ENCODE measurements at regions not wholly inside any gene's neighbourhood (a gene's known extent, or its start where the extent isn't known, plus 50 kb on each side); places are given as distances from the start of the nearest gene placed in this dataset.
"Not testable (repeated sequence)": the region's sequence is repeated elsewhere in the genome, so short reads cannot be mapped to it uniquely, and the experiment has no call there.

DNA sequence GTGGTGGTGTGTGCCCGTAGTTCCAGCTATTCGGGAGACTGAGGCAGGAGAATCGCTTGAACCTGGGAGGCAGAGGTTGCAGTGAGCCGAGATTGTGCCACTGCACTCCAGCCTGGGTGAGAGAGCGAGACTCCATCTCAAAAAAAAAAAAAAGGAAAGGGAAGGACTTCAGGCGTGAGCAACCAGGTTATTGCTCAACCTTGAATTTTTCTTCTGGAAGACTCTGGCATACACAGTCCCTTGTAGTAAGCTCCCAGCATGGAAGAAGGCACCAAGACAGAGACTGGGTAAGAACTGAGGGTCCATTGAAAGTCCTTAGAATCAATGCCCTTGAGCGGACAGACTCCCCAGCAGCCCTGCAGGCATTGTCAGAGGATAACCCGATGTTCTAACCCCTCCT lies 75.0 kb downstream of the C9orf50 start:
- not testable (repeated sequence) for H3K27me3 ChIP-seq (ENCODE audit: control insufficient read depth, insufficient read depth); H3K4me1 ChIP-seq (ENCODE audit: control insufficient read depth, insufficient read depth, low read length); H3K4me3 ChIP-seq (ENCODE audit: low read length); ATAC-seq; H3K27ac ChIP-seq (ENCODE audit: low read length); DNase-seq; H3K9me3 ChIP-seq (ENCODE audit: control insufficient read depth, low read length)
- WGBS, result 88% methylated on average over 8 of the region's 8 CpGs
- intact Hi-C loops (cut with DNase I), result loop anchor here in 1 of 4 donors (5.0 kb wide), 1 partner anchor 44 kb away; no protein-coding TSS in a partner anchor

DNA sequence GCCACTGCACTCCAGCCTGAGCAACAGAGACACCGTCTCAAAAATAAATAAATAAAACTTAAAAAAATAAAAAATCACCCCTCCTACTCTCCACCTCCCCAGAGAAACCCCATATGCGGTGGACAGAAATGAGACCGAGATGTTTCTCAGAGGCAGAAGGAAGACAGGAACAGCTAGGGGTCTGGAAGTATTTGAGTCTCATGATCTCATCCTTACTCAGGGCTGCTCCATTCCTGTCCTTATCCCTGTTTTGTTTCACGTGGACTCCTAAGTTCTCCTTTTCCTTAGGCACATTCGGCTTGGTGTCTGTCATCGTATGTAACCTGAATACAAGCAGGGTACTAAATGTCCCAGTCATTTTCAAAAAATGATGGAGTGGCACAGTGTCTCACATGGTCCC lies 76.1 kb downstream of the C9orf50 start:
- 64% methylated on average over 6 of the region's 6 CpGs for WGBS
- ATAC-seq, result no peak
- intact Hi-C loops (cut with DNase I), result loop anchor here in 1 of 4 donors (5.0 kb wide), 1 partner anchor 42 kb away; no protein-coding TSS in a partner anchor

DNA sequence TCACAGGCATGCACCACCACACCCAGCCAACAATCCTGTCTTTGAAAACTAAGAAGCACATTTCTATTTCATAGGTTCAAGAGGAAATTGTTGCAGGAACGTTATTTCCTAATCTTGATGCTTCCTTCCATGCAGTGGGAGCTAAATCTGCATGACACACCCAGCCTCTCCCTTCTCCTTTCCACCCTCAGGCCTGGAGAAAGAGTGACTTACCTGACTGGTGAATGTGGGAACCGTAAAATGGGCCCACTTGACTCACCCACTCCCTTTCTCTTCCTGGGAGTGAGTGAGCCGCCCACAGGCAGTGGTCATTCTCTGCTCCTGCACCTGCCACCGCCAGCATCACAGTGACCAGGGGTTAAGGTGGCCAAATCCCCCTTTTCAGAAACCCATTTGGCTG lies 78.2 kb downstream of the C9orf50 start:
- intact Hi-C loops (cut with DNase I), result no loop called here
- peaks cover 1% of the 10 kb centered on the region for H3K9me3 ChIP-seq (ENCODE audit: control insufficient read depth, low read length)

More for the DNA sequence above, 76.1 kb downstream of the C9orf50 start:
- H3K9me3 ChIP-seq (ENCODE audit: control insufficient read depth, low read length), result peaks cover under 1% of the 10 kb centered on the region
- no peak overlapping the region for H3K4me3 ChIP-seq (ENCODE audit: low read length)
- H3K27me3 ChIP-seq (ENCODE audit: control insufficient read depth, insufficient read depth), result no peaks in the 10 kb centered on the region
- H3K4me1 ChIP-seq (ENCODE audit: control insufficient read depth, insufficient read depth, low read length), result peaks cover 7% of the 10 kb centered on the region
- no peak for DNase-seq
- H3K27ac ChIP-seq (ENCODE audit: low read length), result no peak overlapping the region

DNA sequence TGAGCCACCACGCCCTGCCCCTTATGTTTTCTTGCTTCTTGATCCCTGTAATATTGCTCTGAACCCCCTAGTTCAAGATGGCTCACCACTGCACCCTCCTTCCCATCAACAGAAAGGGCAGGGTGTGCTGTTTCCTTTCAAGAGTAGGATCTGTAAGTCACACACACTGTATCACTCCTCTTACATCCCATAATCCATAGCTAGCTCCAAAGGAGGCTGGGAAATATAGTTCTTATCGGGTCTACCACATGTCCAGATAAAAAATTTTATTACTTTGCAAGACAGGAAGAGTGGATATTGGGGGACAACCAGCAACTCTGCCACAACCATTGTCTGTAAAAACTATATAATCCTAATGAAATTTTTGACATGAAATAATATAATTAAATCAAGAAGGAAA lies 79.6 kb downstream of the C9orf50 start:
- no peak overlapping the region for H3K4me3 ChIP-seq (ENCODE audit: low read length)
- H3K9me3 ChIP-seq (ENCODE audit: control insufficient read depth, low read length), result peaks cover 1% of the 10 kb centered on the region
- no peak for DNase-seq
- H3K4me1 ChIP-seq (ENCODE audit: control insufficient read depth, insufficient read depth, low read length), result no peaks in the 10 kb centered on the region
- H3K27ac ChIP-seq (ENCODE audit: low read length), result no peak overlapping the region
- intact Hi-C loops (cut with DNase I), result no loop called here
- WGBS, result 78% methylated on average over 2 of the region's 2 CpGs
- no peak for ATAC-seq
- H3K27me3 ChIP-seq (ENCODE audit: control insufficient read depth, insufficient read depth), result no peaks in the 10 kb centered on the region

More for the DNA sequence above, 78.2 kb downstream of the C9orf50 start:
- WGBS, result 64% methylated on average over 4 of the region's 4 CpGs
- H3K27me3 ChIP-seq (ENCODE audit: control insufficient read depth, insufficient read depth), result no peaks in the 10 kb centered on the region
- no peaks in the 10 kb centered on the region for H3K4me1 ChIP-seq (ENCODE audit: control insufficient read depth, insufficient read depth, low read length)
- H3K4me3 ChIP-seq (ENCODE audit: low read length), result no peak overlapping the region
- no peak for DNase-seq
- no peak for ATAC-seq
- H3K27ac ChIP-seq (ENCODE audit: low read length), result no peak overlapping the region

DNA sequence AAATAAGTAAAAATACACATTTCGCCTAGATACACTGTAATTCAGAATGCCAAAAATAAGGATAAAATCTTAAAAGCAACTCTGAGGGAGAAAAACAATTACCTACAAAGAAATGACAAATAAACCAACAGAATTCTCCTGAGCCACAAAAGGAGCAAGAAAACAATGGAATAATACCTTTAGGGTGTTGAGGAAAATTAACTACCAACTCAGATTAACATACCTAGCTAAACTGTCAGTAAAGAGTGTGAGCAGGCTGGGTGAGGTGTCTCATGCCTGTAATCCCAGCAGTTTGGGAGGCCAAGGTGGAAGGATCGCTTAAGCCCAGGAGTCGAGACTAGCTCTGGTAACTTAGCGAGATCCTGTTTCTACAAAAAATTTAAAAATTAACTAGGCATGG lies 81.5 kb downstream of the C9orf50 start:
- no peak for DNase-seq
- no peak overlapping the region for H3K27ac ChIP-seq (ENCODE audit: low read length)
- peaks cover 1% of the 10 kb centered on the region for H3K9me3 ChIP-seq (ENCODE audit: control insufficient read depth, low read length)
- no peaks in the 10 kb centered on the region for H3K4me1 ChIP-seq (ENCODE audit: control insufficient read depth, insufficient read depth, low read length)
- H3K4me3 ChIP-seq (ENCODE audit: low read length), result no peak overlapping the region
- WGBS, result 97% methylated on average over 4 of the region's 4 CpGs
- no peak for ATAC-seq
- no peaks in the 10 kb centered on the region for H3K27me3 ChIP-seq (ENCODE audit: control insufficient read depth, insufficient read depth)
- intact Hi-C loops (cut with DNase I), result no loop called here

DNA sequence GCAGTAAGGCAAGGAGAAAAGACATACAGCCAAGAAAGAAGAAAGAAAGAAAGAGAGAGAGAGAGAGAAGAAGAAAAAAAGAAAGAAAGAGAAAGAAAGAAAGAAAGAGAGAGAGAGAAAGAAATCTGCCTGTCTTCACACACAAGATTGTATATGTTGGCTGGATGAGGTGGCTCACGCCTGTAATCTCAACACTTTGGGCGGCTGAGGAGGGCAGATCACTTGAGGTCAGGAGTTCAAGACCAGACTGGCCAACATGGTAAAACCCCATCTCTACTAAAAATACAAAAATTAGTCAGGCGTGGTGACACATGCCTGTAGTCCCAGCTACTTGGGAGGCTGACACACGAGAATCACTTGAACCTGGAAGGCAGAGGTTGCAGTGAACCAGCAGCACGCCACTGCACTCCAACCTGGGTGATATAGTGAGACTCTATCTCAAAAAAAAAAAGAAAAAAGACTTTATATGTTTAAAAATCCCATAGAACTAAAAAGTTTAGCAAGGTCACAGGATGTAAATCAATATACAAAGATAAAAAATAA lies 89.0 kb downstream of the C9orf50 start:
- H3K27ac ChIP-seq (ENCODE audit: low read length); H3K4me3 ChIP-seq (ENCODE audit: low read length); DNase-seq; intact Hi-C loops (cut with DNase I); H3K9me3 ChIP-seq (ENCODE audit: control insufficient read depth, low read length); H3K4me1 ChIP-seq (ENCODE audit: control insufficient read depth, insufficient read depth, low read length); H3K27me3 ChIP-seq (ENCODE audit: control insufficient read depth, insufficient read depth); ATAC-seq: not testable (repeated sequence)
- 88% methylated on average over 5 of the region's 5 CpGs for WGBS

DNA sequence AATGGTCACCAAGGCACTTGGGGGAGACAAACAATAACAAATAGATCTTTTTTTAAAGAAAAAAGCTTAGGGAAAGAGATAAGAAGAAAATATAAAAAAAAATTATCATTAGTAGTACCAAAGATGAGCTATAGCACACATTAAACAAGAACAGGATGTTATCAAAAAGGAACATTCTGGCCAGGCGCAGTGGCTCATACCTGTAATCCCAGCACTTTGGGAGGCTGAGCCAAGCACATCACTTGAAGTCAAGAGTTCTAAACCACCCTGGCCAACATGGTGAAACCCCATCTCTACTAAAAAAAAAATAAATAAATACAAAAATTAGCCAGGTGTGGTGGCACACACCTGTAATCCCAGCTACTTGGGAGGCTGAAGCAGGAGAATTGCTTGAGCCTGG lies 92.9 kb downstream of the C9orf50 start:
- DNase-seq; H3K9me3 ChIP-seq (ENCODE audit: control insufficient read depth, low read length); H3K27ac ChIP-seq (ENCODE audit: low read length); H3K27me3 ChIP-seq (ENCODE audit: control insufficient read depth, insufficient read depth); intact Hi-C loops (cut with DNase I); H3K4me3 ChIP-seq (ENCODE audit: low read length); ATAC-seq; H3K4me1 ChIP-seq (ENCODE audit: control insufficient read depth, insufficient read depth, low read length): not testable (repeated sequence)
- WGBS, result 98% methylated on average over 1 of the region's 1 CpG

DNA sequence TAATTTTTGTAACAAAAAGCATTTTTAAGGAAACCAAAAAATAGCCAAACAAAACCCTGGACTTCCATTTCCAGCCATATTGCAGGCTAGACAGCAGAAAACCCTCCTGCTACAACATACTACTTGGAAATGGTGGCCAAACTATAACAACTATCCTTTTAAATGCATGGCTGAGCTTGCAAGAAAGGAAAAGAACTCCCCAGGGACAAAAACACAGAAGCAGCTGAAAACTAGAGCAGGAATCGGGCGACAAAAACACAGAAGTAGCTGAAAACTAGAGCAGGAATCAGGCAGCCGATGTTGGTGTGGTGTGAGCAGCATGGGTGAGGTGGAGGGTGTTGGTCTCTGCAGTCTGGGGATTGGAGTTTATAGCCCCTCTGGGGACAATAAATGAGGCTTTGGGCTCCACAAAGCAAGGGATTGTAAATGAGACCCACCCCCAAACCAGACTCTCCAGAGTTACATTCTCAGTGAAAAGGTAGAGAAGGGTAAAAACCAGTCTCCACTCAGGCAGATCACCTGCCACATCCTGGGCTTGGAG lies 95.2 kb downstream of the C9orf50 start:
- intact Hi-C loops (cut with DNase I), result no loop called here
- no peak for ATAC-seq
- Histone ChIP-seq H3K27ac (ENCODE audit: low read length) (no peak overlapping the region), H3K27me3 (ENCODE audit: control insufficient read depth, insufficient read depth) (no peaks in the 10 kb centered on the region), H3K4me1 (ENCODE audit: control insufficient read depth, insufficient read depth, low read length) (no peaks in the 10 kb centered on the region), H3K4me3 (ENCODE audit: low read length) (no peak overlapping the region), H3K9me3 (ENCODE audit: control insufficient read depth, low read length) (no peaks in the 10 kb centered on the region)
- 68% methylated on average over 3 of the region's 3 CpGs for WGBS
- no peak for DNase-seq

DNA sequence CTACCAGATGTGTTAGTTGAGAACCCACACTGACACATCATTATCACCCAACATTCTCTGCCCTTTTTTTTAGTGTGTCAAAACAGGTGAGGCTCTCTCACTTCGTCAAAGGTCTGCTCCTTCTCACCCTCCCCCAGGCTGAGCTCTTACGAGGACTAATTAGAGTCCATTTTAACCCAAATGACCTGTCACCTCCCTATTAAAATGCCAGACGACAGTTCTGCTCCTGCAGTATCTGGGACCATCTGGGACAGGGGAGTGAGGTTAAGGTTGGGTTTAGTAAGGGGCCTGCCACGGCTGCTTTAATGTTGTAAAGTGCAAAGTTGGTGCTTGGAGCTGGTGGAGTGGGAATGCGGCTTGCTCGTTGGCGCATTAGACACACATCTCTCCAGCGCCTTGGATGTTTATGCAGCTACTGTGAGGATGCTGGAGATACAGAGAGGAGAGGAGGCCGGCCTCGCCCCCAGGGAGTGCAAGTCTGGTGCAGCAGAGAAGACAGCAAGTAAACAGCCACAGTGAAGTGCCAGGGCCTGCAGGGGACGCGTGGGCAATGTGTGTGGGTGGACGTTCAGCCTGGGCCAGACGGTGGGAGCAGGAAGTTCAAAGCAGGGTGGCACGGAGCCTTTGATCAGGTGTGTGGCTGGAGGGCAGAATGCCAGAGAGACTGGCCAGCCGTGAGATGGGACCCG lies 96.2 kb downstream of the C9orf50 start:
- intact Hi-C loops (cut with DNase I), result no loop called here
- H3K4me3 ChIP-seq (ENCODE audit: low read length), result no peak overlapping the region
- 68% methylated on average over 17 of the region's 17 CpGs for WGBS
- DNase-seq (no peak), ATAC-seq (no peak)
- H3K27ac ChIP-seq (ENCODE audit: low read length), result no peak overlapping the region
- H3K27me3 ChIP-seq (ENCODE audit: control insufficient read depth, insufficient read depth), result no peaks in the 10 kb centered on the region
- no peaks in the 10 kb centered on the region for H3K4me1 ChIP-seq (ENCODE audit: control insufficient read depth, insufficient read depth, low read length)
- H3K9me3 ChIP-seq (ENCODE audit: control insufficient read depth, low read length), result no peaks in the 10 kb centered on the region

DNA sequence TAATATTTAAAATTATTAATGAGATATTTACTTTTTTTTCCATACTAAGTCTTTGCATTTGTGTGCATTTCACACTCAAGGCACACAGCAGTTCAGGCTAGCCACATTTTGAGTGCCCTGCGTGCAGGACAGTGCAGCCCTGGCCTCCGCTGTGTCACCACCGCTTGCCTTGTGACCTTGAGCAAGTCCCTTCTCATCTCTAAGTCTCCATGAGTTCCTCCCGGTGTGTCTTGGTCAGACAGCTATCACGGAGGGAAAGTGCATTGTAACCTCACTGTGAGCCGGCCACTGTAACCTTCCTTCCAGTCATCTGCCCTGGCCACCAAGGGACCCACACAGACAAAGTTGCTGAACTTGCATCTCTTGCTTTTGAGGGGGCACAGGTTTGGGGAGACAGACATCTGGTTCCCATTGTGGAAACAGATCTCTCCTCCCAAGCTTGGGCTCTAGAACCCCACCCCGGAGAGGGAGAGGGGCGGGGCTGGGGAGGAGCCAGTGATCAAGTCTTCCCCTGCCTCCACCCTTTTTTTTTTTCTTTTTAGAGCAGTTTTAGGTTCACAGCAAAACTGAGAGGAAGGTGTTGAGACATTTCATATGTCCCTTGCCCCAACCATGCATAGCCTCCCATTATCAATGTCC lies 96.8 kb downstream of the C9orf50 start:
- no peak overlapping the region for H3K27ac ChIP-seq (ENCODE audit: low read length)
- H3K27me3 ChIP-seq (ENCODE audit: control insufficient read depth, insufficient read depth), result no peaks in the 10 kb centered on the region
- H3K9me3 ChIP-seq (ENCODE audit: control insufficient read depth, low read length), result no peaks in the 10 kb centered on the region
- H3K4me3 ChIP-seq (ENCODE audit: low read length), result no peak overlapping the region
- H3K4me1 ChIP-seq (ENCODE audit: control insufficient read depth, insufficient read depth, low read length), result no peaks in the 10 kb centered on the region
- intact Hi-C loops (cut with DNase I), result no loop called here
- WGBS, result 75% methylated on average over 8 of the region's 8 CpGs
- DNase-seq (no peak), ATAC-seq (peak in 1 of 2 donors; percentile 29)

DNA sequence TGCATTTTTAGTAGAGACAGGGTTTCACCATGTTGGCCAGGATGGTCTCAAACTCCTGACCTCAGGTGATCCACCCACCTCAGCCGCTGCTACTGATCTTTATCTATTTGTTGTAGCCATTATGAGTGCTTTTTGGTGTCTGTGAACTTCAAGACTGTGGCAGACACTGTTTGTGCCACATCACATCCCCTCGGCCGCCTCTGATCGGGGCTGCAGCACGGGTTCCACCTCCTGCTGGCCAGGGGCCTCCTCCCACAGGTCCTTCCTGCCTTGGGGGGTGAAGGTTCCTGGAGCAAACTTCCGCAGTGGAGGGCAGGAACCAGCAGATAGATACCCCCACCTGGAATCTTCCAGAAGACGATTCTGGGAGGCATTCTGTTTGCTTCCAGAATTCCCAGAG lies 98.5 kb downstream of the C9orf50 start:
- Histone ChIP-seq H3K27me3 (ENCODE audit: control insufficient read depth, insufficient read depth) (no peaks in the 10 kb centered on the region), H3K4me1 (ENCODE audit: control insufficient read depth, insufficient read depth, low read length) (no peaks in the 10 kb centered on the region), H3K4me3 (ENCODE audit: low read length) (no peak overlapping the region), H3K9me3 (ENCODE audit: control insufficient read depth, low read length) (no peaks in the 10 kb centered on the region), H3K27ac (ENCODE audit: low read length) (no peak overlapping the region)
- intact Hi-C loops (cut with DNase I), result no loop called here
- 65% methylated on average over 7 of the region's 7 CpGs for WGBS
- ATAC-seq, result no peak
- no peak for DNase-seq

Measured in right cardiac atrium (tissue), 5 donors.